Right cardiac atrium (tissue), 5 donors: ENCODE measurements at regions not wholly inside any gene's neighbourhood (a gene's known extent, or its start where the extent isn't known, plus 50 kb on each side); places are given as distances from the start of the nearest gene placed in this dataset.

Experiments used
- ATAC-seq, 2 donors: fragments of 200-7000 bp; cut with Tn5 transposase; one replicate each; pipeline versions ENCODE4 v1.8.0 to v1.9.1; 2020; ENCODE audit warnings: moderate library complexity in 2 of 2, mild to moderate bottlenecking in 1 of 2
- DNase-seq, 3 donors: peaks; one replicate each; pipeline ENCODE4 v3.0.0-alpha.2; 2020
- H3K27ac ChIP-seq: one replicate; pipeline ENCODE4 v1.5.1; 2013; ENCODE audit warnings: mild to moderate bottlenecking, low read length, control low read depth, moderate library complexity
- H3K27me3 ChIP-seq: one replicate; pipeline ENCODE4 v1.6.1; 2013; ENCODE audit not compliant: control insufficient read depth, insufficient read depth
- H3K4me1 ChIP-seq: one replicate; pipeline ENCODE4 v1.6.1; 2013; ENCODE audit warnings: low read length; ENCODE audit not compliant: control insufficient read depth, insufficient read depth
- H3K4me3 ChIP-seq: one replicate; pipeline ENCODE4 v1.5.1; 2013; ENCODE audit warnings: low read length, control low read depth
- H3K9me3 ChIP-seq: one replicate; pipeline ENCODE4 v1.6.1; 2013; ENCODE audit warnings: low read length; ENCODE audit not compliant: control insufficient read depth
- WGBS: extraction: QIAGEN DNeasy Blood & Tissue Kit; methylation state at CpG from one replicate; pipeline ENCODE4 v1.1.7; 2013; 5-methylcytosine and 5-hydroxymethylcytosine counted together
- intact Hi-C, 4 donors: fragments of 100-400 bp; cut with DNase I; formaldehyde crosslinking; loops; one replicate each; pipeline versions ENCODE4 v1.11.0 to v1.14.0; 2022 to 2023
- donor health status: healthy with polysubstance abuse.
- donor health status: DM: no; HTN: yes; CAD: no.
- donor health status: DM: no; HTN: no; CAD: no.
- donor health status: DM: no; HTN: yes; CAD: no; lungs with severe emphysema.
- donor health status: DM: yes; HTN: yes; CAD: no.

- Histone ChIP-seq H3K4me1 (peaks cover 4% of the 10 kb centered on the region), H3K27ac (peak overlapping the region; percentile 58), H3K9me3 (no peaks in the 10 kb centered on the region), H3K27me3 (no peaks in the 10 kb centered on the region), H3K4me3 (no peak overlapping the region)
- WGBS, result 78% methylated on average over 1 of the region's 1 CpG
- DNase-seq (no peak), ATAC-seq (peak; percentile 80 to 86)
- intact Hi-C loops, result no loop called here
These were observed 52.2 kb downstream of the POLR1D start for GRCh38 chr13:27673911-27674310.

GRCh38 chr13:27678306-27679040 lies 56.8 kb downstream of the POLR1D start:
- no peak overlapping the region for H3K27ac ChIP-seq
- no peaks in the 10 kb centered on the region for H3K9me3 ChIP-seq
- intact Hi-C loops, result no loop called here
- no peak for DNase-seq
- H3K27me3 ChIP-seq, result no peaks in the 10 kb centered on the region
- 61% methylated on average over 6 of the region's 6 CpGs for WGBS
- ATAC-seq, result no peak
- H3K4me1 ChIP-seq, result peaks cover 2% of the 10 kb centered on the region
- H3K4me3 ChIP-seq, result no peak overlapping the region

- intact Hi-C loops, result no loop called here
- no peak for DNase-seq
- no peak overlapping the region for H3K27ac ChIP-seq
- ATAC-seq, result no peak
- no peaks in the 10 kb centered on the region for H3K27me3 ChIP-seq
- no peaks in the 10 kb centered on the region for H3K4me1 ChIP-seq
- no peak overlapping the region for H3K4me3 ChIP-seq
- 86% methylated on average over 1 of the region's 1 CpG for WGBS
- H3K9me3 ChIP-seq, result no peaks in the 10 kb centered on the region
These were observed 57.7 kb downstream of the POLR1D start for GRCh38 chr13:27679396-27679795.

GRCh38 chr13:27679896-27680295 lies 58.2 kb downstream of the POLR1D start:
- DNase-seq (no peak), ATAC-seq (no peak)
- no peaks in the 10 kb centered on the region for H3K27me3 ChIP-seq
- 77% methylated on average over 5 of the region's 5 CpGs for WGBS
- H3K4me1 ChIP-seq, result no peaks in the 10 kb centered on the region
- no peak overlapping the region for H3K4me3 ChIP-seq
- intact Hi-C loops, result no loop called here
- no peak overlapping the region for H3K27ac ChIP-seq
- H3K9me3 ChIP-seq, result no peaks in the 10 kb centered on the region

- Histone ChIP-seq H3K27ac (no peak overlapping the region), H3K4me3 (no peak overlapping the region), H3K27me3 (no peaks in the 10 kb centered on the region), H3K9me3 (no peaks in the 10 kb centered on the region), H3K4me1 (no peaks in the 10 kb centered on the region)
- ATAC-seq (no peak), DNase-seq (no peak)
- intact Hi-C loops, result no loop called here
These were observed 58.8 kb downstream of the POLR1D start for GRCh38 chr13:27680465-27680864.

GRCh38 chr13:27691207-27691606 lies 69.5 kb downstream of the POLR1D start:
- Histone ChIP-seq H3K27ac (no peak overlapping the region), H3K9me3 (no peaks in the 10 kb centered on the region), H3K27me3 (no peaks in the 10 kb centered on the region), H3K4me3 (no peak overlapping the region), H3K4me1 (no peaks in the 10 kb centered on the region)
- intact Hi-C loops, result no loop called here
- DNase-seq (no peak), ATAC-seq (no peak)
- 81% methylated on average over 3 of the region's 3 CpGs for WGBS

- DNase-seq, result no peak
- intact Hi-C loops, result no loop called here
- Histone ChIP-seq H3K27me3 (no peaks in the 10 kb centered on the region), H3K4me1 (no peaks in the 10 kb centered on the region), H3K9me3 (no peaks in the 10 kb centered on the region), H3K4me3 (no peak overlapping the region), H3K27ac (no peak overlapping the region)
- 58% methylated on average over 3 of the region's 3 CpGs for WGBS
- no peak for ATAC-seq
These were observed 75.0 kb downstream of the POLR1D start for GRCh38 chr13:27696731-27697130.

- no peaks in the 10 kb centered on the region for H3K27me3 ChIP-seq
- intact Hi-C loops, result no loop called here
- no peaks in the 10 kb centered on the region for H3K4me1 ChIP-seq
- WGBS, result 70% methylated on average over 4 of the region's 4 CpGs
- no peak for ATAC-seq
- no peak overlapping the region for H3K27ac ChIP-seq
- no peak for DNase-seq
- H3K9me3 ChIP-seq, result no peaks in the 10 kb centered on the region
- no peak overlapping the region for H3K4me3 ChIP-seq
These were observed 78.3 kb downstream of the POLR1D start for GRCh38 chr13:27699952-27700351.

GRCh38 chr13:27704681-27705080 lies 83.0 kb downstream of the POLR1D start:
- Histone ChIP-seq H3K9me3 (no peaks in the 10 kb centered on the region), H3K27ac (no peak overlapping the region), H3K27me3 (no peaks in the 10 kb centered on the region), H3K4me1 (no peaks in the 10 kb centered on the region), H3K4me3 (no peak overlapping the region)
- ATAC-seq, result no peak
- no peak for DNase-seq
- WGBS, result 83% methylated on average over 2 of the region's 2 CpGs
- intact Hi-C loops, result no loop called here

- WGBS, result 72% methylated on average over 9 of the region's 9 CpGs
- DNase-seq, result no peak
These were observed 84.0 kb upstream of the GSX1 start for GRCh38 chr13:27708325-27708724.

GRCh38 chr13:27709779-27710178 lies 82.5 kb upstream of the GSX1 start:
- intact Hi-C loops, result loop anchor here in 3 of 4 donors (5.0 to 10.0 kb wide), 2 partner anchors 175 to 177 kb away; no protein-coding TSS in a partner anchor
- Histone ChIP-seq H3K27ac (no peak overlapping the region), H3K27me3 (no peaks in the 10 kb centered on the region), H3K9me3 (no peaks in the 10 kb centered on the region), H3K4me3 (no peak overlapping the region), H3K4me1 (no peaks in the 10 kb centered on the region)
- 60% methylated on average over 1 of the region's 1 CpG for WGBS
- no peak for ATAC-seq
- no peak for DNase-seq

More at GRCh38 chr13:27708325-27708724, 84.0 kb upstream of the GSX1 start:
- Histone ChIP-seq H3K27ac (no peak overlapping the region), H3K4me1 (no peaks in the 10 kb centered on the region), H3K4me3 (no peak overlapping the region), H3K27me3 (no peaks in the 10 kb centered on the region), H3K9me3 (no peaks in the 10 kb centered on the region)
- ATAC-seq, result no peak
- intact Hi-C loops, result no loop called here

GRCh38 chr13:27712421-27712820 lies 79.9 kb upstream of the GSX1 start:
- Histone ChIP-seq H3K4me3 (no peak overlapping the region), H3K27me3 (no peaks in the 10 kb centered on the region), H3K9me3 (no peaks in the 10 kb centered on the region), H3K4me1 (no peaks in the 10 kb centered on the region), H3K27ac (no peak overlapping the region)
- WGBS, result 27% methylated on average over 2 of the region's 2 CpGs
- peak in 1 of 3 donors; percentile 54 for DNase-seq
- intact Hi-C loops, result loop anchor here in 3 of 4 donors (5.0 to 10.0 kb wide), 2 partner anchors 178 to 180 kb away; no protein-coding TSS in a partner anchor
- ATAC-seq, result no peak
